ENCODE measurements at regions not wholly inside any gene's neighbourhood (a gene's known extent, or its start where the extent isn't known, plus 50 kb on each side); places are given as distances from the start of the nearest gene placed in this dataset.

- TF ChIP-seq FOXM1 (IDR thresholded peaks at IDR 0.05; ENCODE audit: borderline replicate concordance, low read depth) (no peak), EGR1 (IDR thresholded peaks at IDR 0.05) (no peak), ZBTB7A (IDR thresholded peaks at IDR 0.05; ENCODE audit: low read depth) (no peak), EP300 (IDR thresholded peaks at IDR 0.05; ENCODE audit: borderline replicate concordance) (no peak), USF1 (IDR thresholded peaks at IDR 0.05) (no peak), TCF12 (IDR thresholded peaks at IDR 0.05; ENCODE audit: low read depth) (no peak)
Observed at GRCh38 chr16:86291491-86291890, 218.8 kb upstream of the FOXF1 start.

- TF ChIP-seq EP300 (IDR thresholded peaks at IDR 0.05; ENCODE audit: borderline replicate concordance) (no peak), YY1 (IDR thresholded peaks at IDR 0.05; ENCODE audit: low read depth) (no peak), TAF1 (IDR thresholded peaks at IDR 0.05; ENCODE audit: low read depth) (no peak), TCF12 (IDR thresholded peaks at IDR 0.05; ENCODE audit: low read depth) (no peak), MAX (IDR thresholded peaks at IDR 0.05) (no peak), CEBPB (IDR thresholded peaks at IDR 0.05) (no peak), TEAD4 (IDR thresholded peaks at IDR 0.05) (no peak), FOXM1 (IDR thresholded peaks at IDR 0.05; ENCODE audit: borderline replicate concordance, low read depth) (no peak), EGR1 (IDR thresholded peaks at IDR 0.05) (no peak), RAD21 (IDR thresholded peaks at IDR 0.05; ENCODE audit: low read depth) (no peak), NFIC (IDR thresholded peaks at IDR 0.05) (no peak), REST (IDR thresholded peaks at IDR 0.05; ENCODE audit: low read depth) (no peak)
Observed at GRCh38 chr16:86292171-86292775, 218.1 kb upstream of the FOXF1 start.

- TF ChIP-seq ZBTB7A (IDR thresholded peaks at IDR 0.05; ENCODE audit: low read depth) (no peak), CREB1 (IDR thresholded peaks at IDR 0.05; ENCODE audit: low read depth) (no peak), TCF12 (IDR thresholded peaks at IDR 0.05; ENCODE audit: low read depth) (no peak), TEAD4 (IDR thresholded peaks at IDR 0.05) (no peak), USF1 (IDR thresholded peaks at IDR 0.05) (no peak), YY1 (IDR thresholded peaks at IDR 0.05; ENCODE audit: low read depth) (no peak), CEBPB (IDR thresholded peaks at IDR 0.05) (no peak), TAF1 (IDR thresholded peaks at IDR 0.05; ENCODE audit: low read depth) (no peak), MAX (IDR thresholded peaks at IDR 0.05) (no peak), EP300 (IDR thresholded peaks at IDR 0.05; ENCODE audit: borderline replicate concordance) (no peak), FOXM1 (IDR thresholded peaks at IDR 0.05; ENCODE audit: borderline replicate concordance, low read depth) (no peak), EGR1 (IDR thresholded peaks at IDR 0.05) (no peak), REST (IDR thresholded peaks at IDR 0.05; ENCODE audit: low read depth) (no peak), RAD21 (IDR thresholded peaks at IDR 0.05; ENCODE audit: low read depth) (no peak), NFIC (IDR thresholded peaks at IDR 0.05) (no peak)
Observed at GRCh38 chr16:86292942-86293341, 217.4 kb upstream of the FOXF1 start.

GRCh38 chr16:86293906-86294305 is 216.4 kb upstream of the FOXF1 start:
- no peak for TF ChIP-seq NFIC (IDR thresholded peaks at IDR 0.05)
- TF ChIP-seq TCF12 (IDR thresholded peaks at IDR 0.05; ENCODE audit: low read depth) = no peak
- TF ChIP-seq RAD21 (IDR thresholded peaks at IDR 0.05; ENCODE audit: low read depth) = no peak
- no peak for TF ChIP-seq TEAD4 (IDR thresholded peaks at IDR 0.05)
- TF ChIP-seq ZBTB7A (IDR thresholded peaks at IDR 0.05; ENCODE audit: low read depth) = no peak
- TF ChIP-seq EGR1 (IDR thresholded peaks at IDR 0.05) = no peak
- TF ChIP-seq CREB1 (IDR thresholded peaks at IDR 0.05; ENCODE audit: low read depth) = no peak

GRCh38 chr16:86294535-86295196 is 215.7 kb upstream of the FOXF1 start:
- TF ChIP-seq ZBTB7A (IDR thresholded peaks at IDR 0.05; ENCODE audit: low read depth) (no peak), RAD21 (IDR thresholded peaks at IDR 0.05; ENCODE audit: low read depth) (no peak), YY1 (IDR thresholded peaks at IDR 0.05; ENCODE audit: low read depth) (no peak), EP300 (IDR thresholded peaks at IDR 0.05; ENCODE audit: borderline replicate concordance) (no peak), FOXM1 (IDR thresholded peaks at IDR 0.05; ENCODE audit: borderline replicate concordance, low read depth) (no peak), MAX (IDR thresholded peaks at IDR 0.05) (no peak), CREB1 (IDR thresholded peaks at IDR 0.05; ENCODE audit: low read depth) (no peak), TCF12 (IDR thresholded peaks at IDR 0.05; ENCODE audit: low read depth) (no peak), CEBPB (IDR thresholded peaks at IDR 0.05) (no peak), TAF1 (IDR thresholded peaks at IDR 0.05; ENCODE audit: low read depth) (no peak), REST (IDR thresholded peaks at IDR 0.05; ENCODE audit: low read depth) (no peak), USF1 (IDR thresholded peaks at IDR 0.05) (no peak), EGR1 (IDR thresholded peaks at IDR 0.05) (no peak), TEAD4 (IDR thresholded peaks at IDR 0.05) (no peak), NFIC (IDR thresholded peaks at IDR 0.05) (no peak)

Measured in Ishikawa (cell line).